ENCODE measurements at regions not wholly inside any gene's neighbourhood (a gene's known extent, or its start where the extent isn't known, plus 50 kb on each side); places are given as distances from the start of the nearest gene placed in this dataset.

DNA sequence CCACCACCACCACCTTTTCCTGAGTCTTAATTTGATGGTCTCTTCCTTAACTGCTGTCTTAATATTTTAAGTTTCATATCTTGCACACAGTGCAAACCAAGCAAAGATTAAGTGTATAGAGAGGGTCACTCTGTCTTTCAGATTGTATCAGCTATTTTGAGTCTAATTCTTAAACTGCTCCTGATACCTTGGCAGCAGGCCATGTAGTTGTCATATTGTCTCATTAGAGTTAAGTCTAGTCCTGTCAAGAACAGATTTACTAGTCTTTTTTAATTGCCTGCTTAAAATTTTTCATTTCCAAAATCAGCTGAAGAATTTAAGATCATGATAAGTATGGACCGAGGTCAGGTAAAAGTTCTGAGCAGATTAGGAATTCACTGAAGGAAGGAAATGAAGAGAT, 51.5 kb downstream of the FHIP1A start:
- no peak for TF ChIP-seq CTCF (IDR thresholded peaks at IDR 0.05; ENCODE audit: poor library complexity)
- TF ChIP-seq EZH2 (IDR thresholded peaks at IDR 0.05; ENCODE audit: borderline replicate concordance): no peak
